CD14-positive monocyte (primary cell): ENCODE measurements at regions not wholly inside any gene's neighbourhood (a gene's known extent, or its start where the extent isn't known, plus 50 kb on each side); places are given as distances from the start of the nearest gene placed in this dataset. TPM values are rescaled to one million over a fixed set of nuclear protein-coding genes. Genes with fewer than 3 reads are reported as not detected.

Source experiments
- DNase-seq, 3 donors: peaks; one replicate each; pipeline ENCODE4 v3.0.0-alpha.2; 2011 to 2022
- H2AFZ ChIP-seq: 2 replicates; pipeline ENCODE4 v1.6.0; 2012; ENCODE audit warnings: mild to moderate bottlenecking, low read depth, low read length, inconsistent platforms; ENCODE audit not compliant: insufficient read depth, poor library complexity, severe bottlenecking
- H3K27ac ChIP-seq, 2 donors: 1 replicate in 1 of 2; 2 replicates in 1 of 2; pipeline ENCODE4 v1.5.1; 2012 to 2013; ENCODE audit warnings: low read length in 2 of 2, control low read depth in 1 of 2, inconsistent platforms in 1 of 2, low read depth in 1 of 2, mild to moderate bottlenecking in 1 of 2
- H3K27me3 ChIP-seq, 2 donors: one replicate each; pipeline versions ENCODE4 v1.6.0 to v1.6.1; 2011 to 2013; ENCODE audit warnings: low read length in 2 of 2; ENCODE audit not compliant: control insufficient read depth in 2 of 2, insufficient read depth in 2 of 2
- H3K36me3 ChIP-seq, 2 donors: replicated peaks in 1 of 2; 1 replicate in 1 of 2; 2 replicates in 1 of 2; pipeline versions ENCODE4 v1.5.1 to v1.6.1; 2012 to 2013; ENCODE audit warnings: low read length in 2 of 2, control low read depth in 1 of 2, inconsistent platforms in 1 of 2, mild to moderate bottlenecking in 1 of 2; ENCODE audit not compliant: insufficient read depth in 2 of 2, control insufficient read depth in 1 of 2
- H3K4me1 ChIP-seq, 2 donors: 1 replicate in 1 of 2; 2 replicates in 1 of 2; pipeline versions ENCODE4 v1.5.1 to v1.6.1; 2012 to 2013; ENCODE audit warnings: low read length in 2 of 2, control low read depth in 1 of 2, inconsistent platforms in 1 of 2, mild to moderate bottlenecking in 1 of 2, moderate library complexity in 1 of 2; ENCODE audit not compliant: insufficient read depth in 2 of 2, control insufficient read depth in 1 of 2
- H3K4me2 ChIP-seq: replicated peaks from 2 replicates; pipeline ENCODE3; 2012; ENCODE audit warnings: low read length, moderate library complexity, mild to moderate bottlenecking; ENCODE audit not compliant: poor library complexity, severe bottlenecking; ENCODE audit errors: extremely low read depth
- H3K4me3 ChIP-seq, 3 experiments: fragments of 200-600 bp in 1 of 3; sonication (generic) in 1 of 3; replicated peaks in 1 of 3; 1 replicate in 2 of 3; 2 replicates in 1 of 3; pipeline ENCODE4 v1.5.1; 2011 to 2013; ENCODE audit warnings: low read length in 3 of 3, mild to moderate bottlenecking in 3 of 3, control low read depth in 2 of 3, low read depth in 2 of 3, inconsistent platforms in 1 of 3, moderate library complexity in 1 of 3
- H3K79me2 ChIP-seq: 2 replicates; pipeline ENCODE4 v1.6.0; 2012; ENCODE audit warnings: mild to moderate bottlenecking, control low read depth, inconsistent platforms, low read length, moderate library complexity; ENCODE audit not compliant: insufficient read depth
- H3K9ac ChIP-seq: 2 replicates; pipeline ENCODE4 v1.6.0; 2017; ENCODE audit warnings: low read length, mild to moderate bottlenecking; ENCODE audit not compliant: insufficient read depth, poor library complexity, severe bottlenecking
- H3K9me3 ChIP-seq, 2 donors: replicated peaks in 1 of 2; 1 replicate in 1 of 2; 2 replicates in 1 of 2; pipeline versions ENCODE4 v1.5.1 to v1.6.1; 2012 to 2013; ENCODE audit warnings: low read length in 2 of 2, control low read depth in 1 of 2; ENCODE audit not compliant: control insufficient read depth in 1 of 2, insufficient read depth in 1 of 2
- H4K20me1 ChIP-seq: 2 replicates; pipeline ENCODE4 v1.6.0; 2012; ENCODE audit warnings: mild to moderate bottlenecking, low read length, control low read depth, moderate library complexity; ENCODE audit not compliant: insufficient read depth
- H3K27ac Mint-ChIP-seq, 7 donors: one replicate each; pipeline ENCODE4 v1.8.0; 2020; ENCODE audit warnings: mild to moderate bottlenecking in 7 of 7, mixed read lengths in 7 of 7, moderate library complexity in 6 of 7, inconsistent platforms in 2 of 7
- H3K27me3 Mint-ChIP-seq, 3 donors: one replicate each; pipeline ENCODE4 v1.8.0; 2021 to 2022; ENCODE audit warnings: low read depth in 3 of 3, mild to moderate bottlenecking in 3 of 3, mixed read lengths in 3 of 3, moderate library complexity in 3 of 3, inconsistent platforms in 1 of 3
- H3K36me3 Mint-ChIP-seq, 2 donors: one replicate each; pipeline ENCODE4 v1.8.0; 2020; ENCODE audit warnings: mixed read lengths in 2 of 2, inconsistent platforms in 1 of 2, mild to moderate bottlenecking in 1 of 2
- H3K4me1 Mint-ChIP-seq: one replicate; pipeline ENCODE4 v1.8.0; 2020; ENCODE audit warnings: mild to moderate bottlenecking, mixed read lengths
- H3K4me3 Mint-ChIP-seq, 2 donors: one replicate each; pipeline ENCODE4 v1.8.0; 2020; ENCODE audit warnings: mild to moderate bottlenecking in 2 of 2, mixed read lengths in 2 of 2, moderate library complexity in 1 of 2
- H3K9me3 Mint-ChIP-seq, 7 donors: one replicate each; pipeline ENCODE4 v1.8.0; 2020 to 2022; ENCODE audit warnings: mixed read lengths in 7 of 7, mild to moderate bottlenecking in 6 of 7, moderate library complexity in 6 of 7, inconsistent platforms in 2 of 7
- WGBS: methylation state at CpG from one replicate; pipeline ENCODE4 v1.1.5; 2013; ENCODE audit warnings: missing lambda C conversion rate; ENCODE audit not compliant: insufficient coverage; 5-methylcytosine and 5-hydroxymethylcytosine counted together
- intact Hi-C, 2 donors: fragments of 100-400 bp; cut with micrococcal nuclease; formaldehyde crosslinking; loops; one replicate each; pipeline versions ENCODE4 v1.15.0 to v1.15.1; 2023
- small RNA-seq: library from RNA; depleted of rRNA; stranded (forward); fragments of <200 nt; gene quantifications from one replicate; pipeline ENCODE3, GENCODE V24; 2012; ENCODE audit warnings: low read depth; ENCODE audit not compliant: insufficient read length
- TF ChIP-seq, protein P1 (sequence below): fragments of 200-600 bp; IDR thresholded peaks from one replicate; pipeline ENCODE4 v1.8.0; 2022; ENCODE audit warnings: antibody characterized with exemption, mild to moderate bottlenecking

DNA sequence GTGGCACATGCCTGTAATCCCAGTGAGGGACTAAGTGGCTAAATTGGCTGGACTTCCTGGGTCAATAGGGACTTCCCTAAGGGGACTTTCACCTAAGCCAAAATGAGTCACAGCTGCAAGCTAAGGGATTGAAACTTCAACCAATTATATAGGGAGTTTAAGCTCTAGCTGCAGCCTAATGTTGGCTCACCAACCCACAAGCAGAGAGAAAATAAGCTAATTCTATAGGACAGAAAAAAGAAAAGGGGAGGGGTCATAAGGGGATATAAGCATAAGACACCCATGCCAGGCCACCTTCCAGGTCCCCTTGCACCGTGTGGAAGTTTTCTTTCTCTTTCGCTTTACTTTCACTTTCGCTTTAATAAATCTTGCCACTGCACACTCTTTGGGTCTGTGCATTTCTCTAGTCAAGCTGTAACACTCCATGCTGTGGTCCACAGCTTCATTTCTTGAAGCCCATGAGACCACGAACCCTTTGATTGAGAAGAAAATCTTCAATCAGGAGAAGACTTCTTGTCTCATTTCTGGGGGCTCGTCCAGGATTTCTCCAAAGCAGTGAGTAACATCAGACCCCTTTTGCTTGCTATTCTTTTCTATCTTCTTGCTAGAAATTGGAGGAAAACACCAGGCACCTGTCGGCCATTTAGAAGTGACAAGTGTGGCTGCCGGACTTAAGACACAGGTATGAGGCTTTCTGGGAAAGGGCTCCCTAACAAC is 192.3 kb downstream of the IGSF11 start:
- H3K36me3 Mint-ChIP-seq = no peaks in the 10 kb centered on the region
- TF ChIP-seq, protein P1, sequence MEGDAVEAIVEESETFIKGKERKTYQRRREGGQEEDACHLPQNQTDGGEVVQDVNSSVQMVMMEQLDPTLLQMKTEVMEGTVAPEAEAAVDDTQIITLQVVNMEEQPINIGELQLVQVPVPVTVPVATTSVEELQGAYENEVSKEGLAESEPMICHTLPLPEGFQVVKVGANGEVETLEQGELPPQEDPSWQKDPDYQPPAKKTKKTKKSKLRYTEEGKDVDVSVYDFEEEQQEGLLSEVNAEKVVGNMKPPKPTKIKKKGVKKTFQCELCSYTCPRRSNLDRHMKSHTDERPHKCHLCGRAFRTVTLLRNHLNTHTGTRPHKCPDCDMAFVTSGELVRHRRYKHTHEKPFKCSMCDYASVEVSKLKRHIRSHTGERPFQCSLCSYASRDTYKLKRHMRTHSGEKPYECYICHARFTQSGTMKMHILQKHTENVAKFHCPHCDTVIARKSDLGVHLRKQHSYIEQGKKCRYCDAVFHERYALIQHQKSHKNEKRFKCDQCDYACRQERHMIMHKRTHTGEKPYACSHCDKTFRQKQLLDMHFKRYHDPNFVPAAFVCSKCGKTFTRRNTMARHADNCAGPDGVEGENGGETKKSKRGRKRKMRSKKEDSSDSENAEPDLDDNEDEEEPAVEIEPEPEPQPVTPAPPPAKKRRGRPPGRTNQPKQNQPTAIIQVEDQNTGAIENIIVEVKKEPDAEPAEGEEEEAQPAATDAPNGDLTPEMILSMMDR = no peak
- H3K4me3 Mint-ChIP-seq = no peak overlapping the region
- peaks cover 42 to 48% of the 10 kb centered on the region in 2 donors for H3K9me3 ChIP-seq
- no peak for DNase-seq
- no peaks in the 10 kb centered on the region for H3K36me3 ChIP-seq
- H4K20me1 ChIP-seq = no peaks in the 10 kb centered on the region
- no peak overlapping the region for H3K9ac ChIP-seq
- no peaks in the 10 kb centered on the region for H3K4me1 Mint-ChIP-seq
- 94% methylated on average over 5 of the region's 7 CpGs for WGBS
- intact Hi-C loops = no loop called here
- H3K27me3 Mint-ChIP-seq = no peaks in the 10 kb centered on the region
- no peak overlapping the region for H3K4me2 ChIP-seq
- H3K4me1 ChIP-seq = no peaks in the 10 kb centered on the region
- peaks cover 9 to 45% (median 34%) of the 10 kb centered on the region in 7 donors for H3K9me3 Mint-ChIP-seq
- H2AFZ ChIP-seq = no peak overlapping the region
- H3K27ac ChIP-seq = no peak overlapping the region
- no peak overlapping the region for H3K4me3 ChIP-seq
- H3K27ac Mint-ChIP-seq = no peak overlapping the region
- H3K79me2 ChIP-seq = no peaks in the 10 kb centered on the region
- no peaks in the 10 kb centered on the region for H3K27me3 ChIP-seq

- Histone ChIP-seq H3K4me2 (no peak overlapping the region), H3K9me3 (peaks cover 28 to 38% of the 10 kb centered on the region in 2 donors), H3K4me1 (no peaks in the 10 kb centered on the region), H2AFZ (no peak overlapping the region), H4K20me1 (no peaks in the 10 kb centered on the region), H3K27me3 (no peaks in the 10 kb centered on the region), H3K27ac (no peak overlapping the region), H3K79me2 (no peaks in the 10 kb centered on the region), H3K4me3 (no peak overlapping the region), H3K9ac (no peak overlapping the region), H3K36me3 (no peaks in the 10 kb centered on the region)
- TF ChIP-seq, protein P1 = no peak
- peaks cover 0 to 1% (median 0%) of the 10 kb centered on the region in 3 donors for H3K27me3 Mint-ChIP-seq
- DNase-seq = no peak
- H3K27ac Mint-ChIP-seq = no peak overlapping the region
- 88% methylated on average over 6 of the region's 7 CpGs for WGBS
- intact Hi-C loops = no loop called here
- no peak overlapping the region for H3K4me3 Mint-ChIP-seq
- H3K4me1 Mint-ChIP-seq = no peaks in the 10 kb centered on the region
- no peaks in the 10 kb centered on the region for H3K36me3 Mint-ChIP-seq
- peaks cover 8 to 37% (median 32%) of the 10 kb centered on the region in 7 donors for H3K9me3 Mint-ChIP-seq
Observed at GRCh38 chr3:118846176-118846575, 188.5 kb downstream of the IGSF11 start.

Small RNAs in the stretch of these regions (small RNA-seq; reads per million reads assigned to genes)
- not detected for gene MIR4447
- gene RF01884 = not detected
- not detected for gene RNU5E-8P
- gene RNU6-1200P = not detected
